ENCODE measurements at regions not wholly inside any gene's neighbourhood (a gene's known extent, or its start where the extent isn't known, plus 50 kb on each side); places are given as distances from the start of the nearest gene placed in this dataset.

GRCh38 chr2:150917961-150918713 lies 343.5 kb downstream of the RBM43 start:
- Histone ChIP-seq H3K27me3 (no peaks in the 10 kb centered on the region), H3K9me3 (no peaks in the 10 kb centered on the region), H3K4me3 (no peak overlapping the region), H3K4me1 (no peaks in the 10 kb centered on the region), H3K27ac (no peak overlapping the region), H3K36me3 (ENCODE audit: low read depth, missing control alignments) (no peaks in the 10 kb centered on the region)
- 88 to 89% methylated on average over 7 of the region's 7 CpGs for WGBS, 2 donors
- intact Hi-C loops (cut with DNase I; ENCODE audit: low total_unique reads), result no loop called here
- no peak for DNase-seq
- TF ChIP-seq CTCF (IDR thresholded peaks at IDR 0.05) (no peak), POLR2A (IDR thresholded peaks at IDR 0.05) (no peak)

- DNase-seq, result no peak
- no peaks in the 10 kb centered on the region for H3K9me3 ChIP-seq
- no peaks in the 10 kb centered on the region for H3K36me3 ChIP-seq (ENCODE audit: low read depth, missing control alignments)
- intact Hi-C loops (cut with DNase I; ENCODE audit: low total_unique reads), result no loop called here
- H3K27ac ChIP-seq, result no peak overlapping the region
- H3K27me3 ChIP-seq, result no peaks in the 10 kb centered on the region
- TF ChIP-seq CTCF (IDR thresholded peaks at IDR 0.05) (no peak), POLR2A (IDR thresholded peaks at IDR 0.05) (no peak)
- H3K4me3 ChIP-seq, result no peak overlapping the region
- no peaks in the 10 kb centered on the region for H3K4me1 ChIP-seq
- whole genome bisulfite sequencing, 2 donors, result 77 to 85% methylated on average over 8 of the region's 8 CpGs
Observed at GRCh38 chr2:150916467-150917396, 344.9 kb downstream of the RBM43 start.

GRCh38 chr2:150911766-150912280 lies 349.8 kb downstream of the RBM43 start:
- 34 to 56% methylated on average over 9 of the region's 9 CpGs for WGBS, 2 donors
- Histone ChIP-seq H3K4me3 (no peak overlapping the region), H3K27ac (no peak overlapping the region), H3K4me1 (no peaks in the 10 kb centered on the region), H3K27me3 (no peaks in the 10 kb centered on the region), H3K36me3 (ENCODE audit: low read depth, missing control alignments) (no peaks in the 10 kb centered on the region), H3K9me3 (no peaks in the 10 kb centered on the region)
- peak; percentile 23 for DNase-seq
- intact Hi-C loops (cut with DNase I; ENCODE audit: low total_unique reads), result no loop called here
- no peak for TF ChIP-seq POLR2A (IDR thresholded peaks at IDR 0.05)
- TF ChIP-seq CTCF (IDR thresholded peaks at IDR 0.05), result no peak

GRCh38 chr2:150909613-150910012 lies 352.1 kb downstream of the RBM43 start:
- 97 to 100% methylated on average over 1 of the region's 1 CpG for WGBS, 2 donors
- no peaks in the 10 kb centered on the region for H3K27me3 ChIP-seq
- H3K36me3 ChIP-seq (ENCODE audit: low read depth, missing control alignments), result no peaks in the 10 kb centered on the region
- no peaks in the 10 kb centered on the region for H3K9me3 ChIP-seq
- intact Hi-C loops (cut with DNase I; ENCODE audit: low total_unique reads), result no loop called here
- no peaks in the 10 kb centered on the region for H3K4me1 ChIP-seq
- TF ChIP-seq CTCF (IDR thresholded peaks at IDR 0.05) (no peak), POLR2A (IDR thresholded peaks at IDR 0.05) (no peak)
- no peak overlapping the region for H3K27ac ChIP-seq
- no peak for DNase-seq
- H3K4me3 ChIP-seq, result no peak overlapping the region

Measured in testis (tissue), 2 donors.